GM23338 (cell line): ENCODE measurements at regions not wholly inside any gene's neighbourhood (a gene's known extent, or its start where the extent isn't known, plus 50 kb on each side); places are given as distances from the start of the nearest gene placed in this dataset.

Source experiments
- ATAC-seq: fragments of 200-7000 bp; cut with Tn5 transposase; 3 replicates; pipeline ENCODE4 v1.9.1; 2020
- DNase-seq: peaks from one replicate; pipeline ENCODE4 v3.0.0-alpha.2; 2015; ENCODE audit warnings: low spot score
- H2AFZ ChIP-seq: fragments of 200-600 bp; sonication (generic); 2 replicates; pipeline ENCODE4 v1.8.0; 2016; ENCODE audit warnings: antibody characterized with exemption, mild to moderate bottlenecking, moderate library complexity
- H3F3A ChIP-seq: fragments of 200-600 bp; sonication (generic); replicated peaks from 2 replicates; pipeline ENCODE4 v1.8.0; 2017; ENCODE audit warnings: antibody characterized with exemption, mixed run types, low read depth
- H3K27ac ChIP-seq: fragments of 200-600 bp; sonication (generic); 2 replicates; pipeline ENCODE4 v1.6.1; 2016; ENCODE audit warnings: low read depth
- H3K27me3 ChIP-seq: fragments of 200-600 bp; sonication (generic); 2 replicates; pipeline ENCODE4 v1.8.0; 2016; ENCODE audit warnings: mild to moderate bottlenecking, mixed run types, moderate library complexity; ENCODE audit not compliant: insufficient read depth
- H3K36me3 ChIP-seq: fragments of 200-600 bp; sonication (generic); 2 replicates; pipeline ENCODE4 v1.8.0; 2016; ENCODE audit warnings: mild to moderate bottlenecking; ENCODE audit not compliant: insufficient read depth
- H3K4me1 ChIP-seq: fragments of 200-600 bp; sonication (generic); 2 replicates; pipeline ENCODE4 v1.8.0; 2016; ENCODE audit warnings: mild to moderate bottlenecking, moderate library complexity; ENCODE audit not compliant: insufficient read depth
- H3K4me2 ChIP-seq: fragments of 200-600 bp; sonication (generic); 2 replicates; pipeline ENCODE4 v1.7.1; 2017; ENCODE audit warnings: mixed run types
- H3K4me3 ChIP-seq: fragments of 200-600 bp; sonication (generic); 2 replicates; pipeline ENCODE4 v1.6.1; 2016; ENCODE audit warnings: mixed run types
- H3K79me2 ChIP-seq: fragments of 200-600 bp; sonication (generic); replicated peaks from 2 replicates; pipeline ENCODE4 v1.8.0; 2017; ENCODE audit warnings: mild to moderate bottlenecking; ENCODE audit not compliant: insufficient read depth
- H3K9me2 ChIP-seq: fragments of 200-600 bp; sonication (generic); 2 replicates; pipeline ENCODE4 v1.8.0; 2017; ENCODE audit not compliant: insufficient read depth
- H4K20me1 ChIP-seq: fragments of 200-600 bp; sonication (generic); replicated peaks from 2 replicates; pipeline ENCODE4 v1.8.0; 2017; ENCODE audit warnings: mild to moderate bottlenecking; ENCODE audit not compliant: insufficient read depth
- H3K27ac Mint-ChIP-seq: 2 replicates; pipeline ENCODE4 v1.8.0; 2020; ENCODE audit warnings: inconsistent platforms, mild to moderate bottlenecking, moderate library complexity, mixed read lengths
- H3K27me3 Mint-ChIP-seq: 3 replicates; pipeline ENCODE4 v1.8.0; 2022; ENCODE audit warnings: low read depth, mild to moderate bottlenecking, moderate library complexity, mixed read lengths, inconsistent platforms; ENCODE audit not compliant: insufficient read depth, poor library complexity
- H3K36me3 Mint-ChIP-seq: 3 replicates; pipeline ENCODE4 v1.8.0; 2021; ENCODE audit warnings: low read depth, mild to moderate bottlenecking, inconsistent platforms, moderate library complexity, mixed read lengths
- H3K4me1 Mint-ChIP-seq: 3 replicates; pipeline ENCODE4 v1.8.0; 2020; ENCODE audit warnings: mild to moderate bottlenecking, inconsistent platforms, mixed read lengths
- H3K4me3 Mint-ChIP-seq: 3 replicates; pipeline ENCODE4 v1.8.0; 2021; ENCODE audit warnings: moderate library complexity, mild to moderate bottlenecking, inconsistent platforms, mixed read lengths
- H3K9me3 Mint-ChIP-seq: 3 replicates; pipeline ENCODE4 v1.8.0; 2020; ENCODE audit warnings: moderate library complexity, mild to moderate bottlenecking, inconsistent platforms, mixed read lengths
- CREB1 ChIP-seq: fragments of 250-450 bp; sonication (Bioruptor Pico); IDR thresholded peaks from 2 replicates; pipeline ENCODE4 v1.5.0; 2020; ENCODE audit warnings: low read depth, mild to moderate bottlenecking, moderate library complexity
- EZH2 ChIP-seq: fragments of 200-600 bp; sonication (generic); IDR thresholded peaks from one replicate; pipeline ENCODE4 v1.8.0; 2017; ENCODE audit warnings: antibody characterized with exemption, mild to moderate bottlenecking, low read depth; ENCODE audit not compliant: unreplicated experiment
- EZH2phosphoT487 ChIP-seq: fragments of 200-600 bp; sonication (generic); IDR thresholded peaks from one replicate; pipeline ENCODE4 v1.8.1; 2018; ENCODE audit warnings: antibody characterized with exemption; ENCODE audit not compliant: unreplicated experiment
- JUNB ChIP-seq: IDR thresholded peaks from one replicate; pipeline ENCODE4 v1.6.1; 2016; ENCODE audit warnings: antibody characterized with exemption; ENCODE audit not compliant: unreplicated experiment
- NANOG ChIP-seq: IDR thresholded peaks from 2 replicates; pipeline ENCODE4 v1.6.1; 2016; ENCODE audit warnings: antibody characterized with exemption, borderline replicate concordance
- POLR2AphosphoS5 ChIP-seq: IDR thresholded peaks from 2 replicates; pipeline ENCODE4 v1.6.1; 2016; ENCODE audit warnings: antibody characterized with exemption, low read depth
- STAT1 ChIP-seq: IDR thresholded peaks from one replicate; pipeline ENCODE4 v1.6.1; 2016; ENCODE audit warnings: antibody characterized with exemption; ENCODE audit not compliant: unreplicated experiment
- ZNF114 ChIP-seq: fragments of 250-450 bp; sonication (Bioruptor Pico); IDR thresholded peaks from 2 replicates; pipeline ENCODE4 v1.5.0; 2020; ENCODE audit warnings: mild to moderate bottlenecking, moderate library complexity
- ZNF331 ChIP-seq: fragments of 250-450 bp; sonication (Bioruptor Pico); IDR thresholded peaks from 2 replicates; pipeline ENCODE4 v1.5.0; 2020; ENCODE audit warnings: low read depth, mild to moderate bottlenecking, moderate library complexity
- ZNF462 ChIP-seq: fragments of 250-450 bp; sonication (Bioruptor Pico); IDR thresholded peaks from 2 replicates; pipeline ENCODE4 v1.5.0; 2020; ENCODE audit warnings: mild to moderate bottlenecking, moderate library complexity
- TF ChIP-seq, protein P1 (sequence below): IDR thresholded peaks from 2 replicates; pipeline ENCODE4 v1.6.1; 2016; ENCODE audit warnings: antibody characterized with exemption
- TF ChIP-seq, protein P2 (sequence below): IDR thresholded peaks from one replicate; pipeline ENCODE4 v1.6.1; 2018; ENCODE audit warnings: antibody characterized with exemption; ENCODE audit not compliant: unreplicated experiment
- TF ChIP-seq, protein P3 (sequence below), 2 experiments: fragments of 200-600 bp in 1 of 2; sonication (generic) in 1 of 2; conservative IDR thresholded peaks; 2 replicates each; pipeline versions ENCODE4 v1.5.1 to v1.6.1; 2016 to 2017; ENCODE audit warnings: antibody characterized with exemption in 2 of 2, low read depth in 2 of 2, mild to moderate bottlenecking in 2 of 2, moderate library complexity in 1 of 2

DNA sequence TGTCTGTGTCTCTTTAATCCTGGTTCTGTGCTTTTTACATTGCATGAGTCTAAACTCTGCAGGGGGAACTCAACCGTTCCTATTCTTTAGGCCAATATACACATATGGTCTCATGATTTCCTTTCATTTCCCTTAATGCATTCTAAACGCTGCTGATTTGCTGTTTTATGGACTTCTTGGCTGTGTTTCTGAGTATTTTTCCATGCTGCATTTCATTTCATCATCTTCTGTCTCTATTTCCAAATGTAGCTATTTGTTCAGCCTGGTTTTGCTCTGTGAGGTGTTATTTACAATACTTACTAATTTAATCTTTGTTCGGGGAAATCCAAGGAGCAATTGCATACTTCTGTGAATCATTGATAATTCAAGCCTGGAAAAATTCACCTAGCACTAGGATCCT lies 897.2 kb downstream of the TSN start (continued):
- TF ChIP-seq ZNF331 (CRISPR knock-in tag), result no peak
- no peak for TF ChIP-seq POLR2AphosphoS5

- Histone ChIP-seq H3K27ac (no peak overlapping the region), H3K9me2 (no peaks in the 10 kb centered on the region), H3K27me3 (0 out of 2 replicates have a peak, but pooled peaks cover 7% of the 10 kb centered on the region), H3F3A (peaks cover 13% of the 10 kb centered on the region; the same call in 1 of the 2 replicates), H3K4me2 (peak overlapping the region; percentile 65), H2AFZ (no peak overlapping the region; the same call in 1 of the 2 replicates), H3K36me3 (no peaks in the 10 kb centered on the region), H3K4me3 (no peak overlapping the region), H3K4me1 (peaks cover 51% of the 10 kb centered on the region), H4K20me1 (no peaks in the 10 kb centered on the region), H3K79me2 (no peaks in the 10 kb centered on the region)
- peaks cover 14% of the 10 kb centered on the region for H3K27me3 Mint-ChIP-seq
- TF ChIP-seq POLR2AphosphoS5, result no peak
- TF ChIP-seq, protein P1, sequence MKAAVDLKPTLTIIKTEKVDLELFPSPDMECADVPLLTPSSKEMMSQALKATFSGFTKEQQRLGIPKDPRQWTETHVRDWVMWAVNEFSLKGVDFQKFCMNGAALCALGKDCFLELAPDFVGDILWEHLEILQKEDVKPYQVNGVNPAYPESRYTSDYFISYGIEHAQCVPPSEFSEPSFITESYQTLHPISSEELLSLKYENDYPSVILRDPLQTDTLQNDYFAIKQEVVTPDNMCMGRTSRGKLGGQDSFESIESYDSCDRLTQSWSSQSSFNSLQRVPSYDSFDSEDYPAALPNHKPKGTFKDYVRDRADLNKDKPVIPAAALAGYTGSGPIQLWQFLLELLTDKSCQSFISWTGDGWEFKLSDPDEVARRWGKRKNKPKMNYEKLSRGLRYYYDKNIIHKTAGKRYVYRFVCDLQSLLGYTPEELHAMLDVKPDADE, result no peak
- TF ChIP-seq ZNF114 (CRISPR knock-in tag), result no peak
- TF ChIP-seq STAT1, result no peak
- no peak for TF ChIP-seq EZH2
- TF ChIP-seq ZNF462 (CRISPR knock-in tag), result no peak
- TF ChIP-seq, protein P2, sequence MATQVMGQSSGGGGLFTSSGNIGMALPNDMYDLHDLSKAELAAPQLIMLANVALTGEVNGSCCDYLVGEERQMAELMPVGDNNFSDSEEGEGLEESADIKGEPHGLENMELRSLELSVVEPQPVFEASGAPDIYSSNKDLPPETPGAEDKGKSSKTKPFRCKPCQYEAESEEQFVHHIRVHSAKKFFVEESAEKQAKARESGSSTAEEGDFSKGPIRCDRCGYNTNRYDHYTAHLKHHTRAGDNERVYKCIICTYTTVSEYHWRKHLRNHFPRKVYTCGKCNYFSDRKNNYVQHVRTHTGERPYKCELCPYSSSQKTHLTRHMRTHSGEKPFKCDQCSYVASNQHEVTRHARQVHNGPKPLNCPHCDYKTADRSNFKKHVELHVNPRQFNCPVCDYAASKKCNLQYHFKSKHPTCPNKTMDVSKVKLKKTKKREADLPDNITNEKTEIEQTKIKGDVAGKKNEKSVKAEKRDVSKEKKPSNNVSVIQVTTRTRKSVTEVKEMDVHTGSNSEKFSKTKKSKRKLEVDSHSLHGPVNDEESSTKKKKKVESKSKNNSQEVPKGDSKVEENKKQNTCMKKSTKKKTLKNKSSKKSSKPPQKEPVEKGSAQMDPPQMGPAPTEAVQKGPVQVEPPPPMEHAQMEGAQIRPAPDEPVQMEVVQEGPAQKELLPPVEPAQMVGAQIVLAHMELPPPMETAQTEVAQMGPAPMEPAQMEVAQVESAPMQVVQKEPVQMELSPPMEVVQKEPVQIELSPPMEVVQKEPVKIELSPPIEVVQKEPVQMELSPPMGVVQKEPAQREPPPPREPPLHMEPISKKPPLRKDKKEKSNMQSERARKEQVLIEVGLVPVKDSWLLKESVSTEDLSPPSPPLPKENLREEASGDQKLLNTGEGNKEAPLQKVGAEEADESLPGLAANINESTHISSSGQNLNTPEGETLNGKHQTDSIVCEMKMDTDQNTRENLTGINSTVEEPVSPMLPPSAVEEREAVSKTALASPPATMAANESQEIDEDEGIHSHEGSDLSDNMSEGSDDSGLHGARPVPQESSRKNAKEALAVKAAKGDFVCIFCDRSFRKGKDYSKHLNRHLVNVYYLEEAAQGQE, result no peak
- TF ChIP-seq, protein P3, sequence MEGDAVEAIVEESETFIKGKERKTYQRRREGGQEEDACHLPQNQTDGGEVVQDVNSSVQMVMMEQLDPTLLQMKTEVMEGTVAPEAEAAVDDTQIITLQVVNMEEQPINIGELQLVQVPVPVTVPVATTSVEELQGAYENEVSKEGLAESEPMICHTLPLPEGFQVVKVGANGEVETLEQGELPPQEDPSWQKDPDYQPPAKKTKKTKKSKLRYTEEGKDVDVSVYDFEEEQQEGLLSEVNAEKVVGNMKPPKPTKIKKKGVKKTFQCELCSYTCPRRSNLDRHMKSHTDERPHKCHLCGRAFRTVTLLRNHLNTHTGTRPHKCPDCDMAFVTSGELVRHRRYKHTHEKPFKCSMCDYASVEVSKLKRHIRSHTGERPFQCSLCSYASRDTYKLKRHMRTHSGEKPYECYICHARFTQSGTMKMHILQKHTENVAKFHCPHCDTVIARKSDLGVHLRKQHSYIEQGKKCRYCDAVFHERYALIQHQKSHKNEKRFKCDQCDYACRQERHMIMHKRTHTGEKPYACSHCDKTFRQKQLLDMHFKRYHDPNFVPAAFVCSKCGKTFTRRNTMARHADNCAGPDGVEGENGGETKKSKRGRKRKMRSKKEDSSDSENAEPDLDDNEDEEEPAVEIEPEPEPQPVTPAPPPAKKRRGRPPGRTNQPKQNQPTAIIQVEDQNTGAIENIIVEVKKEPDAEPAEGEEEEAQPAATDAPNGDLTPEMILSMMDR (conservative IDR thresholded peaks at IDR 0.05; ENCODE audit: low read depth in 2 of 2), result no peak
- no peak for TF ChIP-seq JUNB
- TF ChIP-seq EZH2phosphoT487, result no peak
- TF ChIP-seq NANOG, result no peak
- TF ChIP-seq ZNF331 (CRISPR knock-in tag), result no peak
- TF ChIP-seq CREB1 (CRISPR knock-in tag), result no peak
- H3K9me3 Mint-ChIP-seq, result no peaks in the 10 kb centered on the region
- no peak for ATAC-seq
- no peaks in the 10 kb centered on the region for H3K36me3 Mint-ChIP-seq
- no peak overlapping the region for H3K4me3 Mint-ChIP-seq
- H3K27ac Mint-ChIP-seq, result no peak overlapping the region; the same call in 1 of the 2 replicates
- peaks cover 66% of the 10 kb centered on the region for H3K4me1 Mint-ChIP-seq
- DNase-seq, result no peak
Observed at GRCh38 chr2:122656403-122656802, 901.0 kb downstream of the TSN start.
